Caco-2 (cell line): ENCODE measurements at regions not wholly inside any gene's neighbourhood (a gene's known extent, or its start where the extent isn't known, plus 50 kb on each side); places are given as distances from the start of the nearest gene placed in this dataset.

Experiments used
- BruUV-seq: library from RNA; stranded (reverse); fragments of 400-500 nt; replicated peaks from 2 replicates; lab custom pipeline; 2021; lab: Mats Ljungman, UMichigan
- CTCF ChIA-PET: fragments of 300-600 bp; sonication (Branson Sonifier 250); formaldehyde crosslinking; loops from one replicate; lab custom pipeline; 2022; ENCODE audit warnings: antibody characterized with exemption; lab: Charles Lee
- POLR2A ChIA-PET: fragments of 300-600 bp; sonication (Branson Sonifier 250); formaldehyde crosslinking; loops from one replicate; lab custom pipeline; 2022; ENCODE audit warnings: antibody characterized with exemption; lab: Charles Lee
- DNase-seq, 2 experiments: peaks; one replicate each; pipeline versions ENCODE4 v3.0.0 to v3.0.0-alpha.2; 2020 to 2022
- H3K27me3 ChIP-seq: replicated peaks from 2 replicates; pipeline ENCODE4 v1.6.0; 2011; ENCODE audit warnings: low read length; ENCODE audit not compliant: control insufficient read depth, insufficient read depth
- H3K36me3 ChIP-seq: 2 replicates; pipeline ENCODE4 v1.5.1; 2011; ENCODE audit warnings: low read length; ENCODE audit not compliant: control insufficient read depth, insufficient read depth
- H3K4me1 ChIP-seq: fragments of 250-450 bp; sonication (Bioruptor Pico); 2 replicates; pipeline ENCODE4 v1.5.1; 2020; ENCODE audit warnings: mild to moderate bottlenecking
- H3K4me3 ChIP-seq: 2 replicates; pipeline ENCODE4 v1.5.1; 2011; ENCODE audit warnings: low read depth, mild to moderate bottlenecking, control low read depth, low read length
- H3K9me3 ChIP-seq: fragments of 250-450 bp; sonication (Bioruptor Pico); 2 replicates; pipeline ENCODE4 v1.5.1; 2020; ENCODE audit warnings: mild to moderate bottlenecking, moderate library complexity
- H3K27ac Mint-ChIP-seq: one replicate; pipeline ENCODE4 v1.8.0; 2022; ENCODE audit warnings: mixed read lengths; ENCODE audit not compliant: unreplicated experiment
- H3K27me3 Mint-ChIP-seq: one replicate; pipeline ENCODE4 v1.8.0; 2022; ENCODE audit warnings: mixed read lengths; ENCODE audit not compliant: insufficient read depth, unreplicated experiment
- H3K36me3 Mint-ChIP-seq: one replicate; pipeline ENCODE4 v1.8.0; 2022; ENCODE audit warnings: mild to moderate bottlenecking, mixed read lengths; ENCODE audit not compliant: insufficient read depth, unreplicated experiment
- H3K4me1 Mint-ChIP-seq: one replicate; pipeline ENCODE4 v1.8.0; 2022; ENCODE audit warnings: low read depth, mixed read lengths; ENCODE audit not compliant: unreplicated experiment
- H3K4me3 Mint-ChIP-seq: one replicate; pipeline ENCODE4 v1.8.0; 2022; ENCODE audit warnings: mild to moderate bottlenecking, moderate library complexity, mixed read lengths; ENCODE audit not compliant: unreplicated experiment
- H3K9me3 Mint-ChIP-seq: one replicate; pipeline ENCODE4 v1.8.0; 2022; ENCODE audit warnings: mixed read lengths; ENCODE audit not compliant: unreplicated experiment
- intact Hi-C: fragments of 100-400 bp; cut with micrococcal nuclease; formaldehyde crosslinking; loops from one replicate; pipeline ENCODE4 v1.10.0; 2022; ENCODE audit not compliant: unreplicated experiment
- TF ChIP-seq, protein P1 (sequence below), 2 experiments: fragments of 200-600 bp in 1 of 2; IDR thresholded peaks; 1 replicate in 1 of 2; 2 replicates in 1 of 2; pipeline versions ENCODE4 v1.5.1 to v1.8.0; 2011 to 2022; ENCODE audit warnings: antibody characterized with exemption in 1 of 2, control low read depth in 1 of 2, inconsistent platforms in 1 of 2, low read depth in 1 of 2, low read length in 1 of 2, mild to moderate bottlenecking in 1 of 2, moderate library complexity in 1 of 2; ENCODE audit not compliant: insufficient read depth in 1 of 2, severe bottlenecking in 1 of 2, unreplicated experiment in 1 of 2

DNA sequence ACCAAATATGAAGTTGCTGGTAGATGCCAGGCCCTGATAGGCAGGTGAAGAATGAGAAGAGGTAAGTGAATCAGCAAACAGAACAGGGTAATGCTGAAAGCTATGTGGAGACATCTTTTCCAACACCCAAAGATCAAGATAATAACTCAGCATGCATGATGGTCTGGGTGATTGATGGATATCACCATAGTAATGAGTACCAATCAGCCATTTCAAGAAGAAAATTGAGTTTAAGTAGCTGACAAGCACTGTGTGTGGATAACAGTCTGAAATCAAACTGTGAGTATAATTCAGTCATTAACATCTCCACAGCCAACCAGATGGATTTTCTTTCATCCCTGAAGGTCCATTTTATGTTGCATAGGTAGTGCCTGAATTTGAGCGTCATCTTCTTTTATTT lies 289.6 kb upstream of the SMIM31 start:
- TF ChIP-seq, protein P1, sequence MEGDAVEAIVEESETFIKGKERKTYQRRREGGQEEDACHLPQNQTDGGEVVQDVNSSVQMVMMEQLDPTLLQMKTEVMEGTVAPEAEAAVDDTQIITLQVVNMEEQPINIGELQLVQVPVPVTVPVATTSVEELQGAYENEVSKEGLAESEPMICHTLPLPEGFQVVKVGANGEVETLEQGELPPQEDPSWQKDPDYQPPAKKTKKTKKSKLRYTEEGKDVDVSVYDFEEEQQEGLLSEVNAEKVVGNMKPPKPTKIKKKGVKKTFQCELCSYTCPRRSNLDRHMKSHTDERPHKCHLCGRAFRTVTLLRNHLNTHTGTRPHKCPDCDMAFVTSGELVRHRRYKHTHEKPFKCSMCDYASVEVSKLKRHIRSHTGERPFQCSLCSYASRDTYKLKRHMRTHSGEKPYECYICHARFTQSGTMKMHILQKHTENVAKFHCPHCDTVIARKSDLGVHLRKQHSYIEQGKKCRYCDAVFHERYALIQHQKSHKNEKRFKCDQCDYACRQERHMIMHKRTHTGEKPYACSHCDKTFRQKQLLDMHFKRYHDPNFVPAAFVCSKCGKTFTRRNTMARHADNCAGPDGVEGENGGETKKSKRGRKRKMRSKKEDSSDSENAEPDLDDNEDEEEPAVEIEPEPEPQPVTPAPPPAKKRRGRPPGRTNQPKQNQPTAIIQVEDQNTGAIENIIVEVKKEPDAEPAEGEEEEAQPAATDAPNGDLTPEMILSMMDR (IDR thresholded peaks at IDR 0.05; ENCODE audit: insufficient read depth in 1 of 2, low read depth in 1 of 2, low read length in 1 of 2, severe bottlenecking in 1 of 2, unreplicated experiment in 1 of 2): no peak
- Histone ChIP-seq H3K27me3 (no peaks in the 10 kb centered on the region), H3K9me3 (no peaks in the 10 kb centered on the region), H3K4me3 (no peak overlapping the region), H3K4me1 (no peaks in the 10 kb centered on the region), H3K36me3 (no peaks in the 10 kb centered on the region)
- Mint-ChIP-seq H3K9me3 (no peaks in the 10 kb centered on the region), H3K27ac (no peak overlapping the region), H3K4me1 (no peaks in the 10 kb centered on the region), H3K27me3 (peaks cover 7% of the 10 kb centered on the region), H3K4me3 (no peak overlapping the region), H3K36me3 (no peaks in the 10 kb centered on the region)
- BruUV-seq: no TSS peak
- intact Hi-C loops: no loop called here
- CTCF ChIA-PET: no interaction called here
- DNase-seq: no peak
- POLR2A ChIA-PET: no interaction called here

DNA sequence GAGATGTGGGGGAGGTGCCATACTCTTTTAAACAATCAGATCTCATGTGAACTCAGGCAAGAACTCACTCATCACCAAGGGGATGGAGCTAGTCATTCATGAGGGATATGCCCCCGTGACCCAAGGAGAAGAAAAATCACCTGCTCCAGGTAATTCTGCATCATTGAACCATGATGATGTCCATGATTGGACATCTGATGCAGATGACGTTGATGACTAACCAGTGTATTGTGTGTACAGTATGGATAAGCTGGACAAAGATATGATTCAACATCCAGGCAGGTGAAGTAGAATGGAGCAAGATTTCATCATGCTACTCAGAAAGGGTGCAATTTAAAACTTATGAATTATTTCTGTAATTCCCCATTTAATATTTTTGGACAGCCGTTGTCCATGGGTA lies 286.4 kb upstream of the SMIM31 start:
- no peaks in the 10 kb centered on the region for H3K36me3 Mint-ChIP-seq
- H3K4me3 Mint-ChIP-seq: no peak overlapping the region
- CTCF ChIA-PET: no interaction called here
- peaks cover 7% of the 10 kb centered on the region for H3K27me3 Mint-ChIP-seq
- no peak for DNase-seq
- H3K9me3 ChIP-seq: no peaks in the 10 kb centered on the region
- no peaks in the 10 kb centered on the region for H3K36me3 ChIP-seq
- no peaks in the 10 kb centered on the region for H3K4me1 ChIP-seq
- H3K27ac Mint-ChIP-seq: no peak overlapping the region
- no TSS peak for BruUV-seq
- POLR2A ChIA-PET: no interaction called here
- no peak overlapping the region for H3K4me3 ChIP-seq
- TF ChIP-seq, protein P1 (IDR thresholded peaks at IDR 0.05; ENCODE audit: insufficient read depth in 1 of 2, low read depth in 1 of 2, low read length in 1 of 2, severe bottlenecking in 1 of 2, unreplicated experiment in 1 of 2): no peak
- no peaks in the 10 kb centered on the region for H3K27me3 ChIP-seq
- H3K9me3 Mint-ChIP-seq: no peaks in the 10 kb centered on the region
- no peaks in the 10 kb centered on the region for H3K4me1 Mint-ChIP-seq
- intact Hi-C loops: no loop called here

DNA sequence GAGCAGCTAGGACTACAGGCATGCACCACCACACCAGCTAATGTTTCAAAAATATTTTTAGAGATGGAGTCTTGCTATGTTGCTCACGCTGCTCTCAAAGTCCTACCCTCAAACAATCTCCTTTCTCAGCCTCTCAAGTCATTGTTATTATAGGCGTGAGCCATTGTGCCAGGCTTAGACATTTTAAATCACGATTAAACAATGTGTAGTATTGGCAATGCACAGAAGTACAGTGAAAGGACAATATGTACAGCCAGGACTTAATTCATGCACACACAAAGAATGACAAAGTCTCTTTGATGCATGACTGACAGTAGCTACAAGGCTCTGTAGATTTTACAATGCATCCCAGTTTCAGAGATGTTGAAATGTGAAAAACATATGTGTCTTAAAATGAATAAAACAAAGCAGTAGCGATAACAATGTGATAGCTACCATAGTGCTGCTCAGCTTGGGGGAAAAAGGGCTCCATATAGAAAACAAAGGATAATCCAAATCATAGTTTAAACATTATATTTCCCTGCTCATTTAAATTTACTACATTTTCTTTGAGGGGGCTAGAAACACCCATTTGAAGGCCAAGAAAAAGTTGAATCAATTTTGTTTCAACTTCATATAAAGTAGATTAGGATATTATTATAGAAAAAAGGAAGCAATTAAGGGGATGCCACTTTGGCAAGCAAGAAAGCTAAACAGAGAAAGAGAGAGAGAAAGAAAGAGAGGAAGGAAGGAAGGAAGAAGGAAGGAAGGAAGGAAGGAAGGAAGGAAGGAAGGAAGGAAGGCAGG lies 272.4 kb upstream of the SMIM31 start:
- Histone ChIP-seq H3K9me3 (no peaks in the 10 kb centered on the region), H3K36me3 (no peaks in the 10 kb centered on the region), H3K4me3 (no peak overlapping the region), H3K4me1 (no peaks in the 10 kb centered on the region), H3K27me3 (no peaks in the 10 kb centered on the region)
- no peak for DNase-seq
- TF ChIP-seq, protein P1 (IDR thresholded peaks at IDR 0.05; ENCODE audit: insufficient read depth in 1 of 2, low read depth in 1 of 2, low read length in 1 of 2, severe bottlenecking in 1 of 2, unreplicated experiment in 1 of 2): no peak
- Mint-ChIP-seq H3K27ac (no peak overlapping the region), H3K4me1 (no peaks in the 10 kb centered on the region), H3K4me3 (no peak overlapping the region), H3K36me3 (no peaks in the 10 kb centered on the region), H3K9me3 (no peaks in the 10 kb centered on the region), H3K27me3 (peaks cover 16% of the 10 kb centered on the region)
- BruUV-seq: no TSS peak
- intact Hi-C loops: no loop called here
- POLR2A ChIA-PET: no interaction called here
- CTCF ChIA-PET: no interaction called here
